Peyer's patch (tissue), 4 donors: ENCODE measurements at regions not wholly inside any gene's neighbourhood (a gene's known extent, or its start where the extent isn't known, plus 50 kb on each side); places are given as distances from the start of the nearest gene placed in this dataset.

ENCODE experiments used
- DNase-seq, 3 donors: peaks; one replicate each; pipeline ENCODE4 v3.0.0-alpha.2; 2017 to 2019
- H3K27ac ChIP-seq, 4 donors: fragments of 200-600 bp; sonication (generic); one replicate each; pipeline ENCODE4 v1.5.1; 2016 to 2019
- H3K27me3 ChIP-seq, 2 donors: fragments of 200-600 bp; sonication (generic); one replicate each; pipeline ENCODE4 v1.5.1; 2019
- H3K36me3 ChIP-seq, 3 donors: fragments of 200-600 bp; sonication (generic); one replicate each; pipeline ENCODE4 v1.5.1; 2016 to 2019
- H3K4me1 ChIP-seq, 4 donors: fragments of 200-600 bp; sonication (generic); one replicate each; pipeline ENCODE4 v1.5.1; 2016 to 2019
- H3K4me3 ChIP-seq, 4 donors: fragments of 200-600 bp; sonication (generic); 1 replicate in 3 of 4; 2 replicates in 1 of 4; pipeline ENCODE4 v1.5.1; 2016 to 2019; ENCODE audit warnings: mild to moderate bottlenecking in 1 of 4
- H3K9me3 ChIP-seq, 4 donors: fragments of 200-600 bp; sonication (generic); one replicate each; pipeline ENCODE4 v1.5.1; 2016 to 2019; ENCODE audit warnings: mild to moderate bottlenecking in 1 of 4
- CTCF ChIP-seq, 6 experiments: fragments of 450-650 bp in 4 of 6; fragments of 200-600 bp in 2 of 6; sonication (generic) in 1 of 6; IDR thresholded peaks; one replicate each; pipeline ENCODE4 v1.5.1; 2017 to 2019; ENCODE audit warnings: antibody characterized with exemption in 6 of 6, mild to moderate bottlenecking in 3 of 6, moderate library complexity in 1 of 6
- POLR2A ChIP-seq, 2 donors: fragments of 450-650 bp; IDR thresholded peaks; one replicate each; pipeline ENCODE4 v1.5.1; 2017; ENCODE audit warnings: antibody characterized with exemption in 2 of 2, mild to moderate bottlenecking in 2 of 2, moderate library complexity in 2 of 2

DNA sequence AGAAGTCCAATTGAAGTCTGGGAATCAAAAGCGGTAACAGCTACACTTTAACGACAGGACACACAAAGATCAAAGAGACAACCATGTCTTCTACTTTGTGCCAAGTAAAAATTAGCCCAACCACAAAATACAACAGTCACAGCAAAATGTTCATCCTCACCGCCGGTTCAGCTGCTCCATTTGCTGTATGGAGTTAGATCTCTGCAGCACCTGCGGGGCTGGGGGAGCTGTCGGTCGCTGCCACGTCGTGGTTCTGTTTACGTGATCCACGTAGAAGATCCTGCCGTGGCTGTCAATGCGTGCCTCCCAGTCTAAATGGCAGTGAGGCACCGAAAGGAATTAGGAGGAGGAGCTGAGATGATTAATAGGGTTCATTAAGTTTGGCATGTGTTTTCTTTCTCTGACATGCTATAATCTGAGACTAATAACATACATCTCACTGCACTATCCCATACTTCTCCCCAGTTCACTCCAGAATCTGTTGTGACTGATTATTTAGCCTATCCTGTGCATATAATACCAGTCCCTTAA, 136.5 kb upstream of the STK17B start:
- H3K9me3 ChIP-seq, result no peaks in the 10 kb centered on the region
- TF ChIP-seq CTCF (IDR thresholded peaks at IDR 0.05) (no peak), POLR2A (IDR thresholded peaks at IDR 0.05) (no peak)

GRCh38 chr2:196309691-196310090, 138.3 kb upstream of the STK17B start:
- Histone ChIP-seq H3K27ac (no peak overlapping the region), H3K9me3 (no peaks in the 10 kb centered on the region), H3K4me1 (no peaks in the 10 kb centered on the region), H3K36me3 (no peaks in the 10 kb centered on the region), H3K27me3 (no peaks in the 10 kb centered on the region), H3K4me3 (no peak overlapping the region)
- TF ChIP-seq CTCF (IDR thresholded peaks at IDR 0.05), result no peak
- TF ChIP-seq POLR2A (IDR thresholded peaks at IDR 0.05), result no peak
- no peak for DNase-seq

More for the DNA sequence above, 136.5 kb upstream of the STK17B start:
- no peaks in the 10 kb centered on the region for H3K36me3 ChIP-seq
- DNase-seq, result no peak
- H3K4me3 ChIP-seq, result no peak overlapping the region
- no peaks in the 10 kb centered on the region for H3K27me3 ChIP-seq
- no peak overlapping the region for H3K27ac ChIP-seq
- H3K4me1 ChIP-seq, result no peaks in the 10 kb centered on the region

DNA sequence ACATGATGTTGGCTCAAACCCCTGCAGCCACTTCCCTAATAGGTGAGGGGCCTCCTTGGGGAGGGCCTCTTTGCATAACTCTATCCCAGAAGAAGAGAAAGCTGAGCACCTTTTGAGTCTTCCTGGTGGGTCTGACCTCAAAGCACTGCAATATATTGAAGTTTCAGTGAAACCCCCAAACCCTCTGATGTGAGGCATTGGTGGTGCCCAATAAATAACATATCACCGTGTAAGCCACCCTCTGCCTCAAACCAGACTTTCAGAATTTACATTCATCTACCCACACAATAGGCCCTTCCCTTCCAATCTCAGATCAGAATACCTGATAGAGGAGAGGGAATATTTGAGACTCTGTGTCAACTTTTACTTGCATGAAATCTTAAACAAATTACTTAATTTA, 142.8 kb upstream of the STK17B start:
- no peak for DNase-seq
- H3K36me3 ChIP-seq, result no peaks in the 10 kb centered on the region
- no peaks in the 10 kb centered on the region for H3K4me1 ChIP-seq
- TF ChIP-seq POLR2A (IDR thresholded peaks at IDR 0.05), result no peak
- no peak for TF ChIP-seq CTCF (IDR thresholded peaks at IDR 0.05)
- no peak overlapping the region for H3K4me3 ChIP-seq
- H3K9me3 ChIP-seq, result no peaks in the 10 kb centered on the region
- H3K27ac ChIP-seq, result no peak overlapping the region
- H3K27me3 ChIP-seq, result no peaks in the 10 kb centered on the region

- Histone ChIP-seq H3K27me3 (no peaks in the 10 kb centered on the region), H3K4me3 (no peak overlapping the region), H3K9me3 (no peaks in the 10 kb centered on the region), H3K36me3 (no peaks in the 10 kb centered on the region), H3K4me1 (no peaks in the 10 kb centered on the region), H3K27ac (no peak overlapping the region)
- no peak for DNase-seq
- TF ChIP-seq POLR2A (IDR thresholded peaks at IDR 0.05) (no peak), CTCF (IDR thresholded peaks at IDR 0.05) (no peak)
Measured at GRCh38 chr2:196314780-196315179, 143.4 kb upstream of the STK17B start.

DNA sequence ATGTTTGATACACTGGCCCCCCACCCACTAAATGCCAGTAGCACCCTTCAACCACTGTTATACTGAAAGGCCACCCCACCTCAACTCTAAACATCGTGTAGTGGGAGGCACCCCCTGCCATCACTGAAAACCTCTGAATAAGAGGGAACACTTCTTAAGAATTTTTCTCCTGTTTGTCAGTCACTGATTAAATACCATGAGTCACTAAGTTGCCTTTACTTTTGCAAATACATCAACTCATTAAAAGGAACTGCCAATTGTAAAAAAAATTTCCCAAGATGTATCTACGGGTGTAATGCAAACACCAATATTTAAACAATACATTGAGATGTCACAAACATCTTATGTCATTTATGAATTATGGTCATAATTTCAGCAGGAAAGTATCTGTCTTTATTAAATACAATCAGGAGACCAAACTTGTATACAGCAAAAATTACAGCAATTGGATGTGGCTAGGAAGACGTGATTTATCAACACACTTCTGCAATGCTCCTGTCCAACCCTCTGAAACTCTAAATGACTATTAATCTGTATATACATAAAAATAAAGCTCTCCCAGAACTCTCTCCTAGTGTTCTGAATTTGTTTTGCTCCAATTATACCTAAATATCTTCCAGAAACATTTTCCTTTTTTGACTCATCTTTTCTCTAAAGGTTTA, 144.1 kb upstream of the STK17B start:
- Histone ChIP-seq H3K4me3 (no peak overlapping the region), H3K27ac (no peak overlapping the region), H3K9me3 (no peaks in the 10 kb centered on the region), H3K36me3 (no peaks in the 10 kb centered on the region), H3K4me1 (no peaks in the 10 kb centered on the region), H3K27me3 (no peaks in the 10 kb centered on the region)
- no peak for TF ChIP-seq POLR2A (IDR thresholded peaks at IDR 0.05)
- no peak for TF ChIP-seq CTCF (IDR thresholded peaks at IDR 0.05)
- no peak for DNase-seq
